ENCODE measurements at regions not wholly inside any gene's neighbourhood (a gene's known extent, or its start where the extent isn't known, plus 50 kb on each side); places are given as distances from the start of the nearest gene placed in this dataset.

- H3K9me3 Mint-ChIP-seq, result peaks cover 0 to 5% of the 10 kb centered on the region in 2 donors
- ATAC-seq, result peak in 1 of 2 donors; percentile 87
- H3K36me3 Mint-ChIP-seq, result no peaks in the 10 kb centered on the region
- DNase-seq (ENCODE audit: low spot score in 2 of 2), result no peak
- H3K27ac Mint-ChIP-seq, result no peak overlapping the region
These were observed 122.0 kb upstream of the EOMES start for GRCh38 chr3:27844052-27844675.

- ATAC-seq (no peak), DNase-seq (ENCODE audit: low spot score in 2 of 2) (no peak)
- H3K27ac Mint-ChIP-seq, result no peak overlapping the region
- H3K36me3 Mint-ChIP-seq, result no peaks in the 10 kb centered on the region
- H3K9me3 Mint-ChIP-seq, result peaks cover 0 to 11% of the 10 kb centered on the region in 2 donors
These were observed 125.6 kb upstream of the EOMES start for GRCh38 chr3:27847697-27848096.

- no peak for DNase-seq (ENCODE audit: low spot score in 2 of 2)
- no peak for ATAC-seq
- no peak overlapping the region for H3K27ac Mint-ChIP-seq
- peaks cover 7 to 19% of the 10 kb centered on the region in 2 donors for H3K9me3 Mint-ChIP-seq
- peaks cover 0 to 6% of the 10 kb centered on the region in 2 donors for H3K36me3 Mint-ChIP-seq
These were observed 126.7 kb upstream of the EOMES start for GRCh38 chr3:27848826-27849225.

- Mint-ChIP-seq H3K36me3 (peaks cover 0 to 9% of the 10 kb centered on the region in 2 donors), H3K9me3 (peaks cover 4 to 8% of the 10 kb centered on the region in 2 donors), H3K27ac (peak overlapping the region in 1 of 2 donors; percentile 57)
- DNase-seq (ENCODE audit: low spot score in 2 of 2) (no peak), ATAC-seq (no peak)
These were observed 137.7 kb upstream of the EOMES start for GRCh38 chr3:27859821-27860220.

GRCh38 chr3:27861046-27862036 lies 139.2 kb upstream of the EOMES start:
- H3K36me3 Mint-ChIP-seq, result peaks cover 0 to 9% of the 10 kb centered on the region in 2 donors

GRCh38 chr3:27865731-27866130 lies 143.6 kb upstream of the EOMES start:
- ATAC-seq (no peak), DNase-seq (ENCODE audit: low spot score in 2 of 2) (no peak)
- H3K27ac Mint-ChIP-seq, result no peak overlapping the region
- H3K9me3 Mint-ChIP-seq, result peaks cover 22 to 30% of the 10 kb centered on the region in 2 donors
- peaks cover 8 to 17% of the 10 kb centered on the region in 2 donors for H3K36me3 Mint-ChIP-seq

More at GRCh38 chr3:27861046-27862036, 139.2 kb upstream of the EOMES start:
- peak overlapping the region in 1 of 2 donors; percentile 42 for H3K27ac Mint-ChIP-seq
- H3K9me3 Mint-ChIP-seq, result peaks cover 7 to 8% of the 10 kb centered on the region in 2 donors
- ATAC-seq (peak; percentile 26 to 54), DNase-seq (ENCODE audit: low spot score in 2 of 2) (no peak)

- Mint-ChIP-seq H3K9me3 (peaks cover 26 to 47% of the 10 kb centered on the region in 2 donors), H3K27ac (no peak overlapping the region), H3K36me3 (peaks cover 8 to 21% of the 10 kb centered on the region in 2 donors)
- no peak for ATAC-seq
- DNase-seq (ENCODE audit: low spot score in 2 of 2), result no peak
These were observed 147.0 kb upstream of the EOMES start for GRCh38 chr3:27869152-27869551.

GRCh38 chr3:27877061-27878013 lies 155.2 kb upstream of the EOMES start:
- Mint-ChIP-seq H3K9me3 (peaks cover 8 to 12% of the 10 kb centered on the region in 2 donors), H3K27ac (no peak overlapping the region), H3K36me3 (peaks cover 7 to 21% of the 10 kb centered on the region in 2 donors)
- ATAC-seq (no peak), DNase-seq (ENCODE audit: low spot score in 2 of 2) (no peak)

- peaks cover 4 to 5% of the 10 kb centered on the region in 2 donors for H3K9me3 Mint-ChIP-seq
- H3K27ac Mint-ChIP-seq, result no peak overlapping the region
- DNase-seq (ENCODE audit: low spot score in 2 of 2), result no peak
- no peak for ATAC-seq
- peaks cover 7 to 17% of the 10 kb centered on the region in 2 donors for H3K36me3 Mint-ChIP-seq
These were observed 155.9 kb upstream of the EOMES start for GRCh38 chr3:27878014-27878383.

GRCh38 chr3:27880969-27881892 lies 159.1 kb upstream of the EOMES start:
- ATAC-seq (peak; percentile 67 to 79), DNase-seq (ENCODE audit: low spot score in 2 of 2) (peak in 1 of 2 donors; percentile 21)
- H3K9me3 Mint-ChIP-seq, result peaks cover 4% of the 10 kb centered on the region in 2 donors
- H3K36me3 Mint-ChIP-seq, result peaks cover 7 to 17% of the 10 kb centered on the region in 2 donors
- H3K27ac Mint-ChIP-seq, result peak overlapping the region; percentile 85 to 87

GRCh38 chr3:27883266-27883665 lies 161.1 kb upstream of the EOMES start:
- DNase-seq (ENCODE audit: low spot score in 2 of 2) (no peak), ATAC-seq (no peak)
- H3K27ac Mint-ChIP-seq, result no peak overlapping the region
- H3K9me3 Mint-ChIP-seq, result peaks cover 4 to 12% of the 10 kb centered on the region in 2 donors
- peaks cover 7 to 17% of the 10 kb centered on the region in 2 donors for H3K36me3 Mint-ChIP-seq

GRCh38 chr3:27885641-27886040 lies 163.5 kb upstream of the EOMES start:
- DNase-seq (ENCODE audit: low spot score in 2 of 2), result no peak
- no peak for ATAC-seq
- peaks cover 0 to 9% of the 10 kb centered on the region in 2 donors for H3K36me3 Mint-ChIP-seq
- no peak overlapping the region for H3K27ac Mint-ChIP-seq
- H3K9me3 Mint-ChIP-seq, result peaks cover 0 to 12% of the 10 kb centered on the region in 2 donors

GRCh38 chr3:27888562-27888961 lies 166.4 kb upstream of the EOMES start:
- no peak for ATAC-seq
- Mint-ChIP-seq H3K27ac (no peak overlapping the region), H3K36me3 (peaks cover 10 to 12% of the 10 kb centered on the region in 2 donors), H3K9me3 (peaks cover 19 to 25% of the 10 kb centered on the region in 2 donors)
- no peak for DNase-seq (ENCODE audit: low spot score in 2 of 2)

- no peak for DNase-seq (ENCODE audit: low spot score in 2 of 2)
- H3K36me3 Mint-ChIP-seq, result peaks cover 10 to 12% of the 10 kb centered on the region in 2 donors
- no peak overlapping the region for H3K27ac Mint-ChIP-seq
These were observed 167.6 kb upstream of the EOMES start for GRCh38 chr3:27889745-27890144.

GRCh38 chr3:27900316-27900715 lies 178.2 kb upstream of the EOMES start:
- peak; percentile 91 for ATAC-seq
- DNase-seq (ENCODE audit: low spot score in 2 of 2), result peak in 1 of 2 donors; percentile 18
- Mint-ChIP-seq H3K36me3 (peaks cover 3 to 13% of the 10 kb centered on the region in 2 donors), H3K9me3 (peaks cover 3 to 11% of the 10 kb centered on the region in 2 donors), H3K27ac (peak overlapping the region; percentile 11 to 61)

More at GRCh38 chr3:27889745-27890144, 167.6 kb upstream of the EOMES start:
- ATAC-seq, result no peak
- H3K9me3 Mint-ChIP-seq, result peaks cover 29% of the 10 kb centered on the region in 2 donors

Measured in activated naive CD4-positive, alpha-beta T cell treated with anti-CD3 and anti-CD28 coated beads, Interleukin-2, amount 50 U/mL, for 72 hours (primary cell).